Neural crest cell (in vitro differentiated cells): ENCODE measurements at regions not wholly inside any gene's neighbourhood (a gene's known extent, or its start where the extent isn't known, plus 50 kb on each side); places are given as distances from the start of the nearest gene placed in this dataset.
"Not testable (repeated sequence)": the region's sequence is repeated elsewhere in the genome, so short reads cannot be mapped to it uniquely, and the experiment has no call there.

Experiments used
- DNase-seq: peaks from one replicate; pipeline ENCODE4 v3.0.0; 2021; ENCODE audit warnings: low read depth, mixed read lengths, low spot score
- H3K27ac Mint-ChIP-seq: one replicate; pipeline ENCODE4 v1.8.0; 2021; ENCODE audit warnings: mild to moderate bottlenecking, mixed read lengths; ENCODE audit not compliant: unreplicated experiment
- H3K27me3 Mint-ChIP-seq: 2 replicates; pipeline ENCODE4 v1.8.0; 2021; ENCODE audit warnings: low read depth, mild to moderate bottlenecking, mixed read lengths
- H3K36me3 Mint-ChIP-seq: 2 replicates; pipeline ENCODE4 v1.8.0; 2021; ENCODE audit warnings: low read depth, mild to moderate bottlenecking, mixed read lengths
- H3K4me1 Mint-ChIP-seq: 2 replicates; pipeline ENCODE4 v1.8.0; 2021; ENCODE audit warnings: mixed read lengths
- H3K4me3 Mint-ChIP-seq: one replicate; pipeline ENCODE4 v1.8.0; 2021; ENCODE audit warnings: mild to moderate bottlenecking, mixed read lengths
- H3K9me3 Mint-ChIP-seq: 2 replicates; pipeline ENCODE4 v1.8.0; 2021; ENCODE audit warnings: mixed read lengths
- CTCF ChIP-seq: fragments of 200-600 bp; sonication (generic); conservative IDR thresholded peaks from 2 replicates; pipeline ENCODE4 v1.5.0; 2021; ENCODE audit warnings: antibody characterized with exemption, mild to moderate bottlenecking

GRCh38 chr11:110347660-110348059, 51.2 kb upstream of the RDX start:
- H3K4me3 Mint-ChIP-seq, result no peak overlapping the region
- H3K4me1 Mint-ChIP-seq, result peaks cover 23% of the 10 kb centered on the region
- DNase-seq, result no peak
- no peaks in the 10 kb centered on the region for H3K36me3 Mint-ChIP-seq
- no peaks in the 10 kb centered on the region for H3K27me3 Mint-ChIP-seq
- H3K9me3 Mint-ChIP-seq, result peaks cover 9% of the 10 kb centered on the region
- H3K27ac Mint-ChIP-seq, result no peak overlapping the region
- TF ChIP-seq CTCF, result no peak

GRCh38 chr11:110349138-110349996, 53.0 kb upstream of the RDX start:
- H3K27me3 Mint-ChIP-seq, result no peaks in the 10 kb centered on the region
- no peaks in the 10 kb centered on the region for H3K36me3 Mint-ChIP-seq
- no peak for DNase-seq
- no peak overlapping the region for H3K27ac Mint-ChIP-seq
- H3K4me1 Mint-ChIP-seq, result peaks cover 23% of the 10 kb centered on the region
- no peak overlapping the region for H3K4me3 Mint-ChIP-seq
- TF ChIP-seq CTCF, result no peak
- no peaks in the 10 kb centered on the region for H3K9me3 Mint-ChIP-seq

- H3K36me3 Mint-ChIP-seq, H3K27me3 Mint-ChIP-seq, H3K4me3 Mint-ChIP-seq, H3K9me3 Mint-ChIP-seq, DNase-seq, H3K27ac Mint-ChIP-seq: not testable (repeated sequence)
- H3K4me1 Mint-ChIP-seq, result peaks cover 28% of the 10 kb centered on the region
Observed at GRCh38 chr11:110349997-110350383, 53.6 kb upstream of the RDX start.

- peak overlapping the region; percentile 42 for H3K4me3 Mint-ChIP-seq
Observed at GRCh38 chr11:110355011-110355744, 58.8 kb upstream of the RDX start.

GRCh38 chr11:110356762-110357671, 60.6 kb upstream of the RDX start:
- peaks cover 35% of the 10 kb centered on the region for H3K4me1 Mint-ChIP-seq
- DNase-seq, result no peak
- H3K9me3 Mint-ChIP-seq, result no peaks in the 10 kb centered on the region
- H3K27me3 Mint-ChIP-seq, result no peaks in the 10 kb centered on the region
- H3K4me3 Mint-ChIP-seq, result peak overlapping the region; percentile 52
- no peaks in the 10 kb centered on the region for H3K36me3 Mint-ChIP-seq
- TF ChIP-seq CTCF, result no peak
- H3K27ac Mint-ChIP-seq, result peak overlapping the region; percentile 89

More at GRCh38 chr11:110355011-110355744, 58.8 kb upstream of the RDX start:
- DNase-seq, result peak; percentile 27
- no peaks in the 10 kb centered on the region for H3K36me3 Mint-ChIP-seq
- no peaks in the 10 kb centered on the region for H3K27me3 Mint-ChIP-seq
- H3K9me3 Mint-ChIP-seq, result no peaks in the 10 kb centered on the region
- peaks cover 32% of the 10 kb centered on the region for H3K4me1 Mint-ChIP-seq
- no peak for TF ChIP-seq CTCF
- peak overlapping the region; percentile 67 for H3K27ac Mint-ChIP-seq
